MM.1S (cell line): ENCODE measurements at regions not wholly inside any gene's neighbourhood (a gene's known extent, or its start where the extent isn't known, plus 50 kb on each side); places are given as distances from the start of the nearest gene placed in this dataset.

Source experiments
- DNase-seq: peaks from one replicate; pipeline ENCODE4 v3.0.0-alpha.2; 2015
- H2AFZ ChIP-seq: fragments of 300-600 bp; sonication (generic); 2 replicates; pipeline ENCODE4 v1.6.0; 2016; ENCODE audit warnings: antibody characterized with exemption, low read length
- H3F3A ChIP-seq: fragments of 300-600 bp; sonication (generic); 2 replicates; pipeline ENCODE4 v1.6.1; 2016; ENCODE audit warnings: mild to moderate bottlenecking, antibody characterized with exemption, low read length, moderate library complexity, mixed read lengths; ENCODE audit not compliant: insufficient read depth
- H3K27ac ChIP-seq: fragments of 300-600 bp; sonication (generic); 2 replicates; pipeline ENCODE4 v1.5.1; 2016; ENCODE audit warnings: mild to moderate bottlenecking, low read length
- H3K27me3 ChIP-seq: fragments of 300-600 bp; sonication (generic); replicated peaks from 2 replicates; pipeline ENCODE4 v1.6.0; 2016; ENCODE audit warnings: low read length; ENCODE audit not compliant: insufficient read depth
- H3K36me3 ChIP-seq: fragments of 300-600 bp; sonication (generic); replicated peaks from 2 replicates; pipeline ENCODE4 v1.6.1; 2016; ENCODE audit warnings: mild to moderate bottlenecking, low read length, mixed read lengths; ENCODE audit not compliant: insufficient read depth
- H3K4me1 ChIP-seq: fragments of 300-600 bp; sonication (generic); 2 replicates; pipeline ENCODE4 v1.6.1; 2016; ENCODE audit warnings: low read length, mixed read lengths
- H3K4me2 ChIP-seq: fragments of 300-600 bp; sonication (generic); 2 replicates; pipeline ENCODE4 v1.6.0; 2016; ENCODE audit warnings: low read depth, low read length
- H3K4me3 ChIP-seq: fragments of 300-600 bp; sonication (generic); 2 replicates; pipeline ENCODE4 v1.5.1; 2016; ENCODE audit warnings: low read length, mixed read lengths
- H3K79me2 ChIP-seq: fragments of 300-600 bp; sonication (generic); 2 replicates; pipeline ENCODE4 v1.6.1; 2016; ENCODE audit warnings: mixed run types, low read length, mixed read lengths
- H3K9ac ChIP-seq: fragments of 300-600 bp; sonication (generic); 2 replicates; pipeline ENCODE4 v1.6.1; 2016; ENCODE audit warnings: low read length, mixed read lengths
- H3K9me2 ChIP-seq: fragments of 300-600 bp; sonication (generic); replicated peaks from 2 replicates; pipeline ENCODE4 v1.6.1; 2016; ENCODE audit warnings: mild to moderate bottlenecking, low read length, mixed read lengths; ENCODE audit not compliant: insufficient read depth
- H3K9me3 ChIP-seq: fragments of 300-600 bp; sonication (generic); replicated peaks from 2 replicates; pipeline ENCODE4 v1.6.1; 2016; ENCODE audit warnings: mild to moderate bottlenecking, low read length, mixed read lengths; ENCODE audit not compliant: insufficient read depth
- H4K20me1 ChIP-seq: fragments of 300-600 bp; sonication (generic); 2 replicates; pipeline ENCODE4 v1.6.1; 2016; ENCODE audit warnings: mild to moderate bottlenecking, low read length, moderate library complexity, mixed read lengths; ENCODE audit not compliant: insufficient read depth
- EZH2 ChIP-seq: fragments of 300-600 bp; sonication (generic); optimal IDR thresholded peaks from 2 replicates; pipeline ENCODE3; 2017; ENCODE audit warnings: low read depth, mild to moderate bottlenecking, antibody characterized with exemption, low read length, mixed read lengths
- EZH2phosphoT487 ChIP-seq: fragments of 300-600 bp; sonication (generic); IDR thresholded peaks from 2 replicates; pipeline ENCODE4 v1.6.1; 2018; ENCODE audit warnings: antibody characterized with exemption, low read length
- TF ChIP-seq, protein P1 (sequence below): fragments of 300-600 bp; sonication (generic); IDR thresholded peaks from 2 replicates; pipeline ENCODE4 v1.5.1; 2016; ENCODE audit warnings: antibody characterized with exemption, low read length, mixed read lengths

DNA sequence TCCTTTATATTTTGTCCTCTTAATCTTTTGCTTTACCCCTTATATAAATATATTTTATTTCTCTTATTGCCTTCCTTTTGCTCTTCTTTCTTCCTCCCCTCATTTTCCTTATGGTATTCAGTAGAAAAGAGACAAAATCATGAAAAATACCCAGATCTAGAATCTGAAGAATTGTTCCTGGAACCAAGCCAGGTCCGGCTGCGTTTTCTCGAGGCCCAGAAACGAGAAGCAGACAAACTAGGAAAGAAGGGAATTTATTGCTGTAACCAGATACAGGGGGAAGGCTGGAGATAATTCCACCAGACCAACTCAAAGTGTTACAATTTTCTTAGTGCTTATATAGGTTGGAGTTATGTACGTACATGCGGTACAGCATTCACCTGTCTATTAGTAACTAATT is 328.7 kb downstream of the GABRG1 start:
- H3K9me2 ChIP-seq: no peaks in the 10 kb centered on the region
- no peaks in the 10 kb centered on the region for H3K27me3 ChIP-seq
- H4K20me1 ChIP-seq: no peaks in the 10 kb centered on the region
- no peaks in the 10 kb centered on the region for H3K4me1 ChIP-seq
- no peak for DNase-seq
- H3K9me3 ChIP-seq: no peaks in the 10 kb centered on the region
- no peak overlapping the region for H3K27ac ChIP-seq
- H3K36me3 ChIP-seq: no peaks in the 10 kb centered on the region
- no peaks in the 10 kb centered on the region for H3K79me2 ChIP-seq
- no peak overlapping the region for H3K4me3 ChIP-seq
- no peak overlapping the region for H2AFZ ChIP-seq
- TF ChIP-seq EZH2phosphoT487: no peak
- TF ChIP-seq, protein P1, sequence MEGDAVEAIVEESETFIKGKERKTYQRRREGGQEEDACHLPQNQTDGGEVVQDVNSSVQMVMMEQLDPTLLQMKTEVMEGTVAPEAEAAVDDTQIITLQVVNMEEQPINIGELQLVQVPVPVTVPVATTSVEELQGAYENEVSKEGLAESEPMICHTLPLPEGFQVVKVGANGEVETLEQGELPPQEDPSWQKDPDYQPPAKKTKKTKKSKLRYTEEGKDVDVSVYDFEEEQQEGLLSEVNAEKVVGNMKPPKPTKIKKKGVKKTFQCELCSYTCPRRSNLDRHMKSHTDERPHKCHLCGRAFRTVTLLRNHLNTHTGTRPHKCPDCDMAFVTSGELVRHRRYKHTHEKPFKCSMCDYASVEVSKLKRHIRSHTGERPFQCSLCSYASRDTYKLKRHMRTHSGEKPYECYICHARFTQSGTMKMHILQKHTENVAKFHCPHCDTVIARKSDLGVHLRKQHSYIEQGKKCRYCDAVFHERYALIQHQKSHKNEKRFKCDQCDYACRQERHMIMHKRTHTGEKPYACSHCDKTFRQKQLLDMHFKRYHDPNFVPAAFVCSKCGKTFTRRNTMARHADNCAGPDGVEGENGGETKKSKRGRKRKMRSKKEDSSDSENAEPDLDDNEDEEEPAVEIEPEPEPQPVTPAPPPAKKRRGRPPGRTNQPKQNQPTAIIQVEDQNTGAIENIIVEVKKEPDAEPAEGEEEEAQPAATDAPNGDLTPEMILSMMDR: no peak
- no peak for TF ChIP-seq EZH2
- no peak overlapping the region for H3K4me2 ChIP-seq
- H3K9ac ChIP-seq: no peak overlapping the region
- no peaks in the 10 kb centered on the region for H3F3A ChIP-seq

DNA sequence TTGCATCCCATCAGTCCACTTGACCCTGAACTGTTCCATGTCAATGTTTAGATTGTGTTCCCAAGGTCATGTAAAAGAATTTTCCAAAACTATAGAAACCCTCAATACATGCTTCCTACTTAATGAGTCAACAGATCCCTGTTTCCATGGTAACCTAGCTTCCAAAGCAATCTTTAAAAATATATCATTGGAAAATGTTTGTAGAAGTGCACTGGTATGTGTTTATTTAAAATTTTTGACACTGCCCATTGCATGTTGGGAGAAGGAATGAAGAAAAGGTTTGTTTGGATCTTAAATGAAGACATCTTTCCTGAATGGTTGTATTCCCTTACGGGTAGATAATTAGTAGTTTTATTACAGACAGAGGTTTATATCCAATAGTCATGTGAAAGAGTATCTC is 345.3 kb downstream of the GABRG1 start:
- DNase-seq: no peak
- Histone ChIP-seq H3F3A (no peaks in the 10 kb centered on the region), H3K9ac (no peak overlapping the region), H3K4me1 (no peaks in the 10 kb centered on the region), H3K4me3 (no peak overlapping the region), H3K36me3 (no peaks in the 10 kb centered on the region), H4K20me1 (no peaks in the 10 kb centered on the region), H2AFZ (no peak overlapping the region), H3K27me3 (no peaks in the 10 kb centered on the region), H3K27ac (no peak overlapping the region), H3K9me2 (no peaks in the 10 kb centered on the region), H3K9me3 (no peaks in the 10 kb centered on the region), H3K4me2 (no peak overlapping the region), H3K79me2 (no peaks in the 10 kb centered on the region)
- TF ChIP-seq EZH2: no peak
- no peak for TF ChIP-seq EZH2phosphoT487
- TF ChIP-seq, protein P1: no peak

DNA sequence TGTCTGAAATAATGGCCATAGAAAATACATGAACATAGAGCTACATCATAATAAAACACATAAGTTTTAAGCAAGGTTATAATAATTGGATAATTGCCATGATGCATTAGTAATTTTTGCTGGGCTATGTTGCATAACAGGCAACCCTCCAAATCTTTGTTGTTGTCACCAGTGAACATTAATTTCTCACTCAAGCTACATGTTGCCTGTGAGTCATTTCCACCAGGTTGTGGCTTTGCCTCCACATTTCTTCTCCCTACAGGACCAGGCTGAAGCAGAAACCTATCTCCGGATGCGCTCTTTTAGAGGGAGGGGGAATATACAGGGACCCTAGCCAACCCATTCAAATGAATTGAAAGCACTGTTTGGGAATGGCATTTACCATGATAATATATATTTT is 347.7 kb downstream of the GABRG1 start:
- no peak for DNase-seq
- Histone ChIP-seq H3K4me2 (no peak overlapping the region), H2AFZ (no peak overlapping the region), H3K4me1 (no peaks in the 10 kb centered on the region), H3K79me2 (no peaks in the 10 kb centered on the region), H3K27me3 (no peaks in the 10 kb centered on the region), H3K9me3 (no peaks in the 10 kb centered on the region), H3K36me3 (no peaks in the 10 kb centered on the region), H3F3A (no peaks in the 10 kb centered on the region), H3K4me3 (no peak overlapping the region), H3K27ac (no peak overlapping the region), H4K20me1 (no peaks in the 10 kb centered on the region), H3K9ac (no peak overlapping the region), H3K9me2 (no peaks in the 10 kb centered on the region)
- no peak for TF ChIP-seq EZH2
- TF ChIP-seq, protein P1: no peak
- TF ChIP-seq EZH2phosphoT487: no peak
